ENCODE measurements at regions not wholly inside any gene's neighbourhood (a gene's known extent, or its start where the extent isn't known, plus 50 kb on each side); places are given as distances from the start of the nearest gene placed in this dataset.
"Not testable (repeated sequence)": the region's sequence is repeated elsewhere in the genome, so short reads cannot be mapped to it uniquely, and the experiment has no call there.

DNA sequence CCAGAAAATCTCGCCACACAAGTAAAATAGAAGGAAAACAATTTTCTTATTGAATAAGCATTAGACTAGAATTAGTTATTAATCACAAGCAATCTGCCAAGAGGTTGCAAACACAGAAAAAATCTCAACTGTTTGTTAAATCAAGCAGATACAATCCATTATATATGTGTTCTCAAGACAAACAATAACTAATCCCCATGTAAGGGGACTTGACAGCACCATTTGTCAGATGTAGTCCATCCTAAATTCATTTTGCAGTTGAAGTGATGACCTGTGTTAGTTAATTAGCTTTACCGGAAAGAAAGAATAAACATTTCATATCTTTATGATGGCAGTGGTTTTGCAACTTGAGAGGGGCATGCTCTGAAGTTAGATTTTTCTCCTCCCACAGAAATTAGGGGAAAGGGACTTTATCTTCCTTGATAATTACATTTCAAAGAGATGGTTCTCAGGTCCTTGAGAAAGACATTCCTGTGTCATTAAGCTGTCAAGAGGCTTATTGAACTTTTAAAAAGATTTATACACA is 1588.0 kb downstream of the GRIK2 start:
- DNase-seq = no peak

DNA sequence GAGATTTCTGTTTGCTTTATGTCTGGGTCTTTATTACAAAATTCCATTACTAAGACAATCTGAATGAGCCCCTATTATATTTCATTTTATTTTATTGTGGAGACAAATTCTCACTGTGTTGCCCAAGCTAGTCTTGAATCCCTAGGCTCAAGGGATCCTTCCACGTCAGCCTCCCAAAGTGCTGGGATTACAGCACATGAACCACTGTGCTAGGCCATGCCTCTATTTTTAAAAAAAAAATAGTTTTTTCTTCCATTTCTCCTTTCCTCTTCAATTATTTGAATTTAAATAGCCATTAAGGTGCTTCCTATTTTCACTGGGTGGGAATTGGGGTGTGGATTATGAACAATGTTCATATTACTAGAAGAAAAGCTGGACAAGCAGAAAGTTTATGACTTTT is 1587.4 kb downstream of the GRIK2 start:
- no peak for DNase-seq

DNA sequence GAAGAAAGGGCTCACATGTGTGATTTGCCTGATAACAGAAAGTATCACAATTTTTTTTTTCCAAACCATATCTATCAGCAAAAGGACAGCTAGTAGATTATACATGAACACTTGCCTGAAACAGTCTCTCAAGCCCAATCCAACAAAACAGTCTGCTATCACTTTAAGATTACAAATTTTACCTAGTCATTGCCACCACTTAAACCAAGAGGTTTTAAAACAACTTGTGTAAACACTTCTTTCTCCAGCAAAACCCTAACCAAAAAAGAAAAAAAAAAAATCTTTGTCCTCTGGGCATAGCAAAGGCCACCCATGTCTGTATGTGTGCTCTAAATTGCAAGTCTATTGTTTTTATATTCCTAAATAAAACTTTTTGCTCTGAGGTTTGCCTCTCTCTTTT is 1568.4 kb downstream of the GRIK2 start:
- DNase-seq = no peak

DNA sequence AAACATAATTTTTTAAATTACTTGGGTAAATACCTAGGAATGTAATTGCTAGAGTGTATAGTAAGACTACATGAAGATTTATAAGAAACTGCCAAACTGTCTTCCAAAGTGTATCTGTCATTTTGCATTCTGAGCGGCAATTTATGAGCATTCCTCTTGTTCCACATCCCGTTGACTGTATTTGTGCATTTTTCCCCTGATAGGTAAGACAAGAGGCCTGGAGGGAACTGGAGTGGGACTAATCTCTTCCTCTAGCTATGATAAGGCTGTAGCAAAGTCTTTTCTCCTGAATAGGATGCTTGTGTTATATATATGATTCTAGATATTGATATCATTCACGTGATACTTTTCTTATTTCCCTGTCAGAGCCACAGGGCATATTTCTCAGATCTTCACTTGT is 1557.5 kb downstream of the GRIK2 start:
- DNase-seq = no peak

DNA sequence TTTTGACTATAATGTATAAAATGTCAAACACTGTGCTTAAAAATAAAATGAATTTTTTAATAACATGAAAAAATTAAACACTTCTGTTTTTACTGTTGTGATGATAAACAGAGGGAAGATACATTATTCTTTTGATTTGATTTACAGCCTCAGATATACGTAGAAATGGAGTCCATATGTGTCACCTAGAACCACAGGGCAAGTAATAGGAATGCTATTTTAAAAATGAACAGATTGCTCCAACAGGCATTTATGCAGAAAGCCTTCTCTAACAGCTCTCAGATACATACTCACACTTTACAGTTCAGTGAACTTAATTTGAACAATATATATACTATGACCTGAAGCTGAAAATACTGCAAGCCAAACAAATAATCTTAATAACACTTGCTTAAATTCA is 1551.0 kb downstream of the GRIK2 start:
- DNase-seq = no peak

DNA sequence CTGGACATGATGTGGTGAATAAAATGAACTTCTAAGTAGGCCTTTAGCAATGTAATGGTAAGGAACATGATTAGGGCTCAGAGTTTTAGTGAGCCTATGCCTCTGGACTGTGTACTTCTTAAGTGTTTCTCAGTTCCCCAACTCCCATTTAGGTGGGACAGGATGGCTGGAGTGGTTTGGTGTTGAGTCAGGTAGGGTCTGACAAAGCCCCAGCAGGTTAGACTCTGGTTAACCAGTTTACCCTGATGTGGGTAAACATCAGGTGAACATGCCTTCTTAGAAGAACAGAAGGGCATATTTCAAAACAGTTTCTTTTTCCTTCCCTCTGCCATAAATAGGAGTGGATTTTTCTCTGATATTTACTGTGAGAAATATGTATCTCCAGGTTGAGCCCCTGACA is 1548.7 kb downstream of the GRIK2 start:
- DNase-seq = no peak

DNA sequence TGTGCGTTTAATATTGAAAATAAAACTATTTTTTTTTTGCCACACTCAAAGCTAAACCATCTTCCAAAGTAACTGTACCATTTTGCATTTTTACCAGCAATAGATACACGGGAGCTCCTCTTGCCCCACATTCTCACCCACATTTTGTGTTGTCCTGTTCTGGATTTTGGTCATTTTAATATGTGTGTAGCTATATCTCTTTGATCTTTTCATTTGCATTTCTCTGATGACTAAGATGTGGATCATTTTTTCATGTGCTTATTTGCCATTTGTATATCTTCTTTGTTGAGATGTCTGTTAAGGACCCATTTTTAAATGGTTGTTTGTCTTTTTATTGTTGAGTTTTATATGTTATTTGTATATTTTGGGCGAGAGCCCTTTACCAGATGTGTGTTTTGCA is 1543.5 kb downstream of the GRIK2 start:
- no peak for DNase-seq

DNA sequence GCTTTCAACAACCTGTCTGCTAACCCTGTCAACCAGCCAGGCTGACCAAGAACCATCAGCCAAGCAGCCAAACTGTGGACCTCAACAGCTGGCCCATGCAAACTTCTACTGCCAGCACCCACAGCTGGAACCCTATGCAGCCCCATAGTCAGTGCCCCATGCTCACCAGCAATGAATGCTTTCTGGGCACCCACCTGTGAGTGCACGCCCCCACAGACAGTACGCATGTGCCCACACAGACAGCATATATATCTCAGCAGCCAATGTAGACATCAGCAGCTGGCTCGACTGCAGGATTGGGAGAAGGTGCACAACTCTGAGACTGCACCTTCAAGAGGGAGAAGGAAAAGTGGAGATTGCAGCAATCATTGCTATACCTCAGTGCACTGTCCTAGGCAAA is 1534.6 kb downstream of the GRIK2 start:
- DNase-seq = no peak

DNA sequence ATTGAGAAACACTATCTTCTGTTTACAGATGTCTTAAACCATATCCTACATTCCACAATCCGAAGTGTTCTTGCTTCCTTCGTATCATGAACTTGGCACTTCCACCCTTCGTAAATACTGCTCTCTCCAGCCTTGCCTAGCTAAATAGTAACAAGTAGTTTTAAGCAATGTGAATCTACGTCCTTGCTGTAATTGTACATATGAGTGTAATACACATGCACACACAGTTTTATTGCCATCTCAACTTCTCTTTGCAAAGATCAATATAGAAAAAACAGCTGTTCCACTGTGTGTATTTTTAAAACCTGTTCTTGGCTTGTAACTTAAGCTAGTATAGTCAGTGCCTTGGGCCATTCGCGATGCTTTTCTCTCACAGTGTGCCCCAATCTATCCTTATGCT is 1524.7 kb downstream of the GRIK2 start:
- DNase-seq = no peak

DNA sequence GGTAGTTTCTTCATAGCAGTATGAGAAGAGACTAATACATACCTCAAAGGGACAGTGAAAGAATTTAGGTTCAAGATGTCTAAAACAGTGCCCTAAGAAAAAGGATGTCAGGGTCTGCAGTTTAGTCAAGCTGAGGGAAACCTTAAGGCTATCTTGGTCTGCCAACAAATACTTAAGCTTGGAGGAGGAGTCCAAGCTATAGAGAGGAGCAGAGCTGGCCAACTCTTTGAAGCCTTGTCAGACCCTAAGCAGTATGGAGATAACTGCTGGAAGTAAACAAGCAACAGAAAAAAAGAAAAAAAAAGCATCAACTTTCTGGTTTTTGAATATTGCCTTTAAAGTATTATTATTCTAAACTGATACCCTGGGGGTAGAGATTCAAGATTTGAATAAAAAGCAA is 1518.1 kb downstream of the GRIK2 start:
- no peak for DNase-seq

DNA sequence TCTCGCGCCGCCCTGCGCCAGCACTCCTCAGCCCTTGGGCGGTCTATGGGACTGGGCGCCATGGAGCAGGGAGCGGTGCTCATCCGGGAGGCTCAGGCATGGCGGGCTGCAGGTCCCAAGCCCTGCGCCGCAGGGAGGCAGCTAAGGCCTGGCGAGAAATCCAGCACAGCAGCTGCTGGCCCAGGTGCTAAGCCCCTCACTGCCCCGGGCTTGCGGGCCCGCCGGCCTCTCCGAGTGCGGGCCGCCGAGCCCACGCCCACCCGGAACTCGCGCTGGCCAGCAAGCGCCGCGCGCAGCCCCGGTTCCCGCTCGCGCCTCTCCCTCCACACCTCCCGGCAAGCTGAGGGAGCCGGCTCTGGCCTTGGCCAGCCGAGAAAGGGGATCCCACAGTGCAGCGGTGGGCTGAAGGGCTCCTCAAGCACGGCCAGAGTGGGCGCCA is 1517.2 kb downstream of the GRIK2 start:
- not testable (repeated sequence) for DNase-seq

DNA sequence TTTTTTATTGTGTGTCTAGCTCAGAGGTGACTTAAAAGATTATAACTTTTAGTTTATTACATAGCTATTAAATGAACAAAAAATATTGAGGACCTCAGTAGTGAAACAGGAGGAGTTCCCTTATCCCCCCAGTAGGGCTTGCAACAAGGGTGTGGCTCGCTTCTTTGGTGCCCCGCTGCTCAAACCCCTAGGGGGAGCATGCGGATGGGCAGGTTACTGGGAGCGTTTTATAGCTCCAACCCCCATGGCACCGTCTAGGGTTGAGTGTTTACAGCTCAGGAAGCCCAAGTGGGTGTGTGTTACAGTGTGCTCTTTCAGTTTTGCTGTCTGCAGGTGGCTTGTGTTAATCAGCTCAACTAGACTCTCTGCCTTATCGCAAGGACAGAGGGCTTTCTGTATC is 1513.7 kb downstream of the GRIK2 start:
- no peak for DNase-seq

DNA sequence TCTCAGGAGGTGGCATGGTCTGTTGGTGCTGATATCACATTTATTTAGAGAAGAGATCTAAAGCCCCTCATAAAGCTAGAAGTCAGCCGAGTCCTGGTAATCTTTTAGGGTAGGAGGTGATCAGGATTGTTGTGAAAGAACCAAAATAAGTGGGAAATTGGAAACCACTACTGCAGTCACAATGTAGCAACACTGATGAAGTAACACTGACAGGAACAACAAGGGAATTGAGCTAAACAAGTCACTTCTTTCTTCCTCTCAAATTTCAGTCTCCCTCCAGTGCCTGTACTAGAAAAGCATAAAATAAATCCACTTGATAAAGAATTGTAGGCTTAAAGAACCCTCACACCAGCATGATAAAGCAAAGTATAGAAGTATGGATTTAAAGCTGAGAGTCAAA is 1509.0 kb downstream of the GRIK2 start:
- DNase-seq = no peak

DNA sequence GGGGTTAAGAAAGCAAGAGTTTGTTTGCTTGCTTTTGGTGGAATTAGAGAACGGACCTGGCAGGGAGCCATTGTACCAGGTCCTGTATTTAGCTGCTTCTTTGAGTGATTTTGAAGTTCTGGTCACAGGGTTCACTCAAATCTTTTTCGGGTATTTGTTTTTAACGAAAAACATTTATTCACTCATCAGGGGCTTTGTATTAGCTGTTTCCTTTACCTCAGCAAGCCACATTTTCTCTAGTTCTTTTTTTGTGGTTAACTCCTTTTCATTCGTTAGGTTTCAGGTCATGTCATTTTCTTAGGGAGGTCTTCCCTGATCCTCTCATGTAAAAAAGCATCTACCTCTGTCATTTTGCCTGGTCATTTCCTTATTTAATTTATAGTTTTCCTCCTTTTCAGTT is 1502.2 kb downstream of the GRIK2 start:
- no peak for DNase-seq

DNA sequence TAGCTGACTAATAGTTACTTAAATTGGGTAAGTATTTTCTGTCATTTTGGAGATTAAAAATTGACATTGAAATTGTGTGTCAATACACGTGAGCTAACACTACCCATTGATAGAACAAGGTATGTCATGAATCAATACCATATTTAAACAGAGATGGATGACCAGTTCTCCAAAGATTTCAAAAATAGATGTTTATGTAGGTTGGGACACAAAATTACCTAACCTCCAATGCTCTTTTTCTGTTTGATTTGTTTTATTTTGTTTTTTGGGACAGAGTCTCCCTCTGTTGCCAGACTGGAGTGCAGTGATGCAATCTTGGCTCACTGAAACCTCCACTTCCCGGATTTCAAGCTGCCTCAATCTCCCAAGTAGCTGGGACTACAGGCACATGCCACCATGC is 1491.7 kb downstream of the GRIK2 start:
- no peak for DNase-seq

DNA sequence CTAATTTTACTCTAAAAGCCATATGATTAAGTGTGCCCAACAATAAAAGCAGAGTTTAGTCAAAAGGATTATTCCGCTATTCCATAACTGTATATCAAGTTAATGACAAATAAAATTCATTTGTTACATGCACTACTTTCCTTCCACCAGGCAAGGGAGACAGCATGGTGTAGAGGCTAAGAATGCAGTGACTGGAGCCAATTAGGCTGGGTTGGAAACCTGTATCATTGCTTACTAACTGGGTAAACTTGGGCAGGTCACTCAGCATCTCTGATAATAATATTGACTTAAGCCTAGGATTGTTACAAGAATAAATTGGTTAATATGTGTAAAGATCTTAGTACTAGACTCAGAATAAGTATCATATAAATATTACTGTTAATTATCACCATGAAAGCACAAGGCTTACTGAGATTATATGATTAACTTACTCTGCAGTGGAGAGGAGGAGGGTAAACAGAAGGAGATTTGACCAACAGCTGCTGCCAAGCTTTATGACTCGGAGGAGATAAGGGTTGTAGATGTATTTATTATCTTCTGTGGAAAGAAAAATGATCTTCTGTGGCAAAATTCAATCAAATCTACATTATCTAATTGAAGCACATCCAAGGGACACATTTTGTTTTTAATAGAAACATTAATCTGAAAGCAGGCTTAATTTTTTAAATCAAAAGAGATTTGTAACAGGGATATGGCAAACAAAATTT is 1459.9 kb downstream of the GRIK2 start:
- no peak for DNase-seq

DNA sequence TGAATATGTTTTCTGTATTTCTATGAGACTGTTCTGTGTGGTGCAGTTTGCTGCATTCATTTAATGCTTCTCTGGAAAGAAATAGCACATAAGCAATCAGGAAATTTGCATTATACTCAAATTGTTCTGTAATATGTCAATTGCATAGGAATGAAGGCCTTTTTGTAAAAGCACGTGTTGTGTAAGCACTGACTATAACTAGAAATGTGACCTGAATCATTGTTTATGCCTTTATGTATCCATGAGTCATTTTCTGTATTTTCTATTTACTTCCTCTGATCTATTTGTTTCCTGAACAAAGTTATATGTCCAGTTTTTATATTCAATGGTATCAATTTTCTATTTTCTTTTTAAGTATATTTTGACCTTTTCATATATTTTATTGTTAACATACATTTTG is 1455.3 kb downstream of the GRIK2 start:
- no peak for DNase-seq

DNA sequence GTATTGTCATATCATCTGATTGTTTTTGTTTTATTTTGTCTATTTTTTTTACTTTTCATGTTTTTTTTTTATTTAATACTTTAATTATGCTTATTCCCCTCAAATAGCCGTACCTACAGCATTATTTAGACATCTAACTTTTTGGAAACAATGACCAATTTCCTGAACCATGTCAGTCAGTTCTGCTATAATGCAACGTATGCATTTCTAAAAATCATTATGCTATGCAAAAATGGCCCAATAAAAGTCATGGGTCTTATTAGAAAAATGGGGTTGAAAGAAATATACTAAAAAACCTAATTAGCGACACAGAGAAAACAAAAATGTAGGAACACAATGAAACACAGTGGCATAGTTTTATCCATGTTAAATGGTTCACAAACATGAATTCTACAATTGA is 1454.7 kb downstream of the GRIK2 start:
- DNase-seq = no peak

DNA sequence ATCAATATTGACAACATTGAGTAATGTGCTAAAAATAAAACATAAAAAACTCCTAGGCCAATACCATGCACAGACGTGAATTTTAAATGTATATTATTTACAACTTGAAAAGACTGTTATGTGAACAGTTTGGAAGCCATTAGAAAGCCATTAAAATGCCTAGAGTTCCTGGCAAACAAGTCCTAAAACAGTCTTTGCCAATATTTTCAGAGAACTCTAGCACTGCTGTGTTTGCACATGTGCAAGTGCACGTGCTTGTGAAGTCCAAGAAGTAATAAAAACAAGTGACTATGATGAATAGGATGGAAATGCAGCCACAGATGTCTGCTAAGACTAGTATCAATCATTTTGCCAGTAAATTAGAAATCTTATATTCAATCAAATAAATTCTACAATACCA is 1447.6 kb downstream of the GRIK2 start:
- no peak for DNase-seq

DNA sequence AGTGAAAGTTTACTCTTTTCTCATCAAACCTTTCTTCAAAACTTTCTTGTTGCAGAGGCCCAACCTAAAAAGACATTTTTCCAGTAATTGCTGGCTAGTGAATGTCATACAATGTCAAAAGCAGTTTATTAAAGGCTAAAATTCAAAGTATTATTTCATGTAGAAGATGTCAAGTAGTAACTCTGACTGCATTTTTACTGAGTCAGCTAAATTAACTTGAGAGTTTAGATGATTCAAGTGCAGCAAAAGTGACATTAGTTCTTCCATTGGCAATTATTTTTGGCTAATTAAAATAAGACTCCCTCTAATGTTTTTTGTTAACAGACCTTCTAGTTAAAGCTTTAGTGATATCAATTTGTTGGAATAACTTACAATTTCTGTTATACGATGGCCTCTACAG is 1438.5 kb downstream of the GRIK2 start:
- DNase-seq = no peak

DNA sequence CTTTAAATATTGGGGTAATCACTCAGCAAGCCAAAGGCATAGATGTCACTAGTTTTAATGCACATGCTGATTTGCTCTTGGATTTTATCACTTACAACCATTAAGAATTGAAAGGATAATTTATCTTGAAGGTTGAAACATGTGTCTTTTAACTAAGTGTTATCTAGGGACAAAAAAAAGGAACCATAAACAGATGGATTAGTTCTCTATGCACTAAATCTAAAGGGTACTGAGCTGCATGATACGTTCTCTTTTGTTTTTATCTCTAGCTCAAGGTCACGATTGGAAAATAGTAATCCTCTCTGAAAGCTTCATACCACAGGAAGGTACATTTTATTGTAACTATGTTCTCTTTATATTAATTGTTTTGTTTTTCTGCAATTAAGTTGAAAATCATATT is 1426.6 kb downstream of the GRIK2 start:
- no peak for DNase-seq

DNA sequence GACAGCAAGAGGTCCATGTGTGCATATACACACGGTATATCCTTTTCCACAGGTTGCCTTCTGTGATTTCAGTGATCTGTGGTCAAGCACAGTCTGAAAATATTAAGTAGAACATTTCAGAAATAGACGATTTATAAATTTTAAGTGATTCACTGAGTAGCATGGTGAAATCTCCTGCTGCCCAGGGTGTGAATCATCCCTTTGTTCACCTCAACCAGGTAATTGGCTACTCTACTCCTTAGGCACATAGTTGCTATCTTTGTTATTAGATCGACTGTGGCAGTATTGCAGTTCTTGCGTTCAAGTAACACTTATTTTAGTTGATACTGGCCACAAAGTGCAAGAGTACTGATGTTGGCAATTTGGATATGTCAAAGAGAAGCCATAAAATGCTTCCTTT is 1421.7 kb downstream of the GRIK2 start:
- DNase-seq = no peak

DNA sequence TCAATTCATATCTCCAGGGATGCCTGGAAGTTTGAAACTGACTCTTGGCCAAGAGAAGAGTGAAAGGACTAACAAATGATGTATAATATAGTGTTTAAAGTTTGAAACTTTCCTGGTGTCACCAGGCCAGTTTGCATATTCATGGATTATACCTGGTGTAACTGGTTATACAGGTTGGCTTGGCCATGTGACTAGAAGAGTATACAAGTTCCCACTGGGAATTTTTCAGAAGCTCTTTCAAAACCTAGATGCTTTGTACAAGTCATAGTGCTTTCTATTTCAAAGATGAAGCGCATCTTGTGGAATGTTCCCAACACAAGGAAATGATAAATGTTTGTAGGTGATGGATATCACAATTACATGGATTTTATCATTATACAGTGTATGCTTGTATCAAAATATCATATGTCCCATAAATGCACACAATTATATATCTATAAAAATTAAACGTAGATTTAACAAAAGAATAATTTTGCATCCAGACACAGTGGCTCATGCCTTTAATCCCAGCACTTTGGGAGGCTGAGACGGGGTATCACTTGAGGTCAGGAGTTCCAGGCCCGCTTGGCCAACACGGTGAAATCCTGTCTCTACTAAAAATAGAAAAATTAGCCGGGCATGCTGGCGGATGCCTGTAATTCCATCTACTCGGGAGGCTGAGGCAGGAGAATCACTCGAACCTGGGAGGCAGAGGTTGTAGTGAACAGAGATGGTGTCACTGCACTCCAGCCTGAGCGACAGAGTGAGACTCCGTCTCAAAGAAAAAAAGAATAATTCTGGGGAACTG is 1420.2 kb downstream of the GRIK2 start:
- DNase-seq = no peak

DNA sequence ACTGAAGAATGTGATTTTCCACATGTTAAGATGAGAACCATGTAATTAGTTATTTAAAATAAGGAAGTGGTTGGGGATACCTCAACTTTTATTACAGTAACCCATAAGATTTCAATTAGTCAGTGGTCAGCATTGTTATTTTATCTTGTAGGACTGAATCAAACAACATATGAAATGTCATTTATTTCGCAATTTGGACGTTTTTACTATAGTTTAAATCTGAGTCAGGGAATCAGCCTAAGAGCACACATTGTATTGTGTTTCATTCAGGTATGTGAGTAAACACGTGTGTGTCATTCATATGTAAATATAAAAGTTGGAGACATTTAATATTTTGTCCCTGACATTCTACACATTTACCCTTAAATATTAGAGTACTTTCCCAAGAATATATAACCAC is 1418.7 kb downstream of the GRIK2 start:
- DNase-seq = no peak
